A673 (cell line): ENCODE measurements at regions not wholly inside any gene's neighbourhood (a gene's known extent, or its start where the extent isn't known, plus 50 kb on each side); places are given as distances from the start of the nearest gene placed in this dataset.

Experiments used
- EZH2 ChIP-seq: fragments of 200-600 bp; sonication (generic); IDR thresholded peaks from 2 replicates; pipeline ENCODE4 v1.6.1; 2017; ENCODE audit warnings: borderline replicate concordance, low read depth, mild to moderate bottlenecking, mixed read lengths, antibody characterized with exemption, low read length; ENCODE audit not compliant: poor library complexity, severe bottlenecking
- TF ChIP-seq, protein P1 (sequence below): fragments of 300-800, 200-600 bp; sonication (generic); conservative IDR thresholded peaks from 2 replicates; pipeline ENCODE4 v1.5.1; 2017; ENCODE audit warnings: low read depth, mild to moderate bottlenecking, antibody characterized with exemption, low read length, moderate library complexity, mixed read lengths

DNA sequence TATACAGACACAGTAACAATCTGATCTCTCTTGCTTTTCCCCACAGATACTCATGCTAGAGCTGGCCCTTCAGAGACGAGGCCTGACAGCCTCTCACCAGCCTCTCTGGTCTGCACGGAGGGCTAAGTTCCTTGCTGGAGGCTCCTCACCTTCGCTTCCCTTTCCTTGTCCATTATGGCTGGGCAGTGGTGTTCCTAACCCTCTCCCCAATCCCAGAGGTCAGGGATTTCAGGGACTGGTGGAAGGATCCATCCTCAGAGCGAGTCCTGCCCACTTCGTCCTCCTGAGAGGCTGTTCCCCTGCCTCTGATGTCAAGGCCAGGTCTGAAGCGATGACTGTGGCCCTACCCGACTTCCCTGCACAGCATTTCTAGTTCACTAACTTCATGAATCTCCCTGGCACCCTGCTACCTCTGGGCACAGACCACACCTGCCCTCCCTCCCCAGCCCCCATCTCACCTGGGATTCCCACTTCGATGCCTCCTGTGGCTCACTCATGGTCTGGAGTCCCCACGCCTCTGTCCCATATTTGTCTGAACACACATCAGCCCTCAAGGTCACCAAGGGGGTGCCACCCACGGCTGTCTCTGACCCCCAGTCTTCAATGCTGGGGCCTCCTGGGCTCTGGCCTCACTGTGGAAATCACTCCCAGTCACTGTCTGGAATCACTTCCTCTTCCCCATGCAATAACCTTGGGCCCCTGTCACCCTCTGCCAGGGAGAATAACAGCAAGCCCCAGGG, 124.9 kb upstream of the PRR20G start:
- TF ChIP-seq, protein P1, sequence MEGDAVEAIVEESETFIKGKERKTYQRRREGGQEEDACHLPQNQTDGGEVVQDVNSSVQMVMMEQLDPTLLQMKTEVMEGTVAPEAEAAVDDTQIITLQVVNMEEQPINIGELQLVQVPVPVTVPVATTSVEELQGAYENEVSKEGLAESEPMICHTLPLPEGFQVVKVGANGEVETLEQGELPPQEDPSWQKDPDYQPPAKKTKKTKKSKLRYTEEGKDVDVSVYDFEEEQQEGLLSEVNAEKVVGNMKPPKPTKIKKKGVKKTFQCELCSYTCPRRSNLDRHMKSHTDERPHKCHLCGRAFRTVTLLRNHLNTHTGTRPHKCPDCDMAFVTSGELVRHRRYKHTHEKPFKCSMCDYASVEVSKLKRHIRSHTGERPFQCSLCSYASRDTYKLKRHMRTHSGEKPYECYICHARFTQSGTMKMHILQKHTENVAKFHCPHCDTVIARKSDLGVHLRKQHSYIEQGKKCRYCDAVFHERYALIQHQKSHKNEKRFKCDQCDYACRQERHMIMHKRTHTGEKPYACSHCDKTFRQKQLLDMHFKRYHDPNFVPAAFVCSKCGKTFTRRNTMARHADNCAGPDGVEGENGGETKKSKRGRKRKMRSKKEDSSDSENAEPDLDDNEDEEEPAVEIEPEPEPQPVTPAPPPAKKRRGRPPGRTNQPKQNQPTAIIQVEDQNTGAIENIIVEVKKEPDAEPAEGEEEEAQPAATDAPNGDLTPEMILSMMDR, result no peak
- TF ChIP-seq EZH2, result no peak
